NCI-H1417 treated with DMSO at 0.1 percent for 48 hours (cell line): ENCODE measurements at regions not wholly inside any gene's neighbourhood (a gene's known extent, or its start where the extent isn't known, plus 50 kb on each side); places are given as distances from the start of the nearest gene placed in this dataset.

Experiments used
- DNase-seq: peaks from one replicate; lab custom pipeline; 2025; lab: John Stamatoyannopoulos, UW

DNA sequence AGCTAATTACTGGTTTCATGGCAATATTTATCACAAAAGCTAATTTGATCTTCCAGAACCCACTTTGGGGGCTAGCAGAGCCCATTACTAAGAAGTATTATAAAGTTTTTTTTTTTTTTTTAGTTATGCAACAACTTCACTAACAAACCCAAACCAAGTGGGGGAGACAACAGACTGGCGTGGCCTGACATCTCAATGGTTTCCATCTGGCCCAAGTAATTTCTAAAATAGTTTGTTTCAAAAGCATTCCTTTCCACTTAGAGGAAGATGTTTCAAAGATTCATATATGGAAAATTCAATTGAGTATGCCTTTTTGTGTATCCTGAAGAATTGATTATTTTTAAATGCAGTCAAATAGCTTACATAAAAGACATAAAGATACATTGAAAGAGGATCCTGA lies 367.1 kb downstream of the HRH4 start:
- DNase-seq = no peak

DNA sequence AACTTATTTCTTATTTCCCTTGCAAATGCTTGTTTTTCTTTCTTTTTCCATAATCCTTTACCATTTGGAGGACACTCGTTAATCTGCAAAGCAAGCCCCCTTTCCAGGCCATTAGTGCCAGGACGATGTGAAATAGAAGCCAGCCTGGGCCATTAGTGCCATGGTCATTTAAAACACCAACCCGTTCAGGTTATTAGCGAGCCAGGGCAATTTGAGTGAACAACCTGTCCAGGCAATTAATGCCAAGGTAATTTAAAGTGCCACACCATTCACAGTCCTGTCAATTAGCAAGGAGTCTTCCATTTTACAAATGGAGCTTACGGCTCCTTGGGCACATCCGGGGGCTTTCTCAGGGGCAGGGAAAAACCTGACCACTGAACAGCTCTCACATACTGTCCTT lies 370.6 kb downstream of the HRH4 start:
- no peak for DNase-seq

DNA sequence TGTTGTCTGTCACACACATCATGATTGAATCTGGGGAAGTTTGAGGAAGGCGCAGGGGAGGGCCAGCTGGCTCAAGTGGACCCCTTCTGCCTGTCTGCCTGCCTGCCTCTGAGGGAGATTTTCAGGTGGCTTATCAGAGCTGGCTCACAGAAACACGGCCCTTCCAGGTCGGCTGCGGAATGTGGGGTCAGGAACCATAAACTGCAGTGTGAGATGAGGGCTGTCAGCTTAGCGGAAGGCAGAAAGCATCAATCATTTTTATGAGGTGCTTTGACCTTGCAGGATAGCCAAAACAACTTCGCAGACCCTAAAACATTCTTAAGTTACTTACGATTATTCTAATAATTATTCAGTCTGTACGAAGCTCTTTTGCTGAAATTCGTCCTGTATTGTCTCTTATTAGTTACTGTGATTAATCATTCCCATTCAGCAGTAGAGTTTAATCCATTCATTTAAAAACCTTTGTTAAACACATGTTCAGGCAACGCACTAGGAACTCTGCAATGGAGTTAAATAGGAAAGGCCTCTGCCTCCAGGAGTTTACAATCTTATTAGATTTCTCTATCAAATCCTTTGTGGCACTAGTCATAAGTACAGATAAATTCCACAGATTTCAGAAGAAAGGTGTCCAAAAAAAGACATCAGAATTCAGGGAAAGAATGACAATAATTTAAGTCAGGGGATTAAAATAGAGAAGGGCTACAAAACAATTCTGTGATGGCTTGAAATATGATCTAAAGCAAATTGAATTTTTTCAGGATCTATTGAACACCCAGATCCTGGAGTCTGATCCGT lies 371.6 kb downstream of the HRH4 start:
- no peak for DNase-seq

DNA sequence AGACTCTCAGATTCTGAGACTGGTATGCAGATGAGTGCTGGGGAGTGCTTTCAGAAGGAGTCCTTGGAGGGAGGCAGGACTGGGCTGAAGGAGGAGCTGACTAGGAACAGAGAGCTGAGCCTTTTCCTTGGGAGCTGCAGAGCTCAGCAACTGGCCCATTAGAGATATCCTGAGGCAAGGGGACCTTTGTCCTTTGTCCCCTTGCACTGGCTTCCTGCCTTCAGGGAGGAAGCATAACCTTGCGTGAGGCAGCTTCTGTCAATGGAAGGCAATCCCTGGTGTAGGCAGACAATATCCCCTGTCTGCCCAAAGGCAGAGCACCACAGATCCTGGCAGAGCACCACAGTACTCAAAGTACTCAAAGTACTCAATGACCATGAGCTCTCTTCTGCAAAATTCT lies 375.3 kb downstream of the HRH4 start:
- DNase-seq = no peak

DNA sequence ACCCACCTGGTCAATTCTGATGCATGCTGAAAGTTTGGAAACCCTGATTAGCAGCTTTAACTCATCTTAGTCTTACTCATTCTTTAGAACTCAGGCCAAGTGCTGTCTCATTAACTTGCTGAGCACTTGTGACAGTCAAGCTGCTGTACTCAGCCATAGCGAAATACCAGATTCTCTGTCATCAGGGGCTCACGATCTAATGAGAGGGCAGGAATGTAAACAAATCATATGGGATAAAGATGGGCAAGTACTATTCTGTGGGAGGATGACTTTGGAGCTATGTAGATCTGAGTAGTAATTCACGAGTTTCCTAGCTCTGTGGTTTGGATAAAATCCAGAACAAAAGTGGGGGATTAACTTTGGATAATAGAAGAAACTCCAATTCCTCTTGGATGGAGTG lies 376.6 kb downstream of the HRH4 start:
- no peak for DNase-seq

DNA sequence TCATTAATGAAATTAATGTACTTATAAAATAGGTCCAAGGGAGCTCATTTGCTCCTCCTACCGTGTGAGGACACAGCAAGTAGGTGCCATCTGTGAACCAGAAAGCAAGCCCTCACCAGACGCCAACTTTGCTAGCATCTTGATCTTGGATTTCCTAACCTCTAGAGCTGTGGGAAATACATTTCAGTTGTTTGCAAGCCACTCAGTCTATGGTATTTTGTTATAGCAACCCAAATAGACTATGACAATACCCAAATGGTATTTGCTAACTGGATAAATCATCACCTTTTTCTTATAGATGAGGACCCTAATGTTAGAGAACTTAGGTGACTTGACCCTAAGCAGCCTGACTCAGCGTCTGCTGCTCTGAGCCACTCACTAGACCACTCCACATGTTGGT lies 379.6 kb downstream of the HRH4 start:
- no peak for DNase-seq

DNA sequence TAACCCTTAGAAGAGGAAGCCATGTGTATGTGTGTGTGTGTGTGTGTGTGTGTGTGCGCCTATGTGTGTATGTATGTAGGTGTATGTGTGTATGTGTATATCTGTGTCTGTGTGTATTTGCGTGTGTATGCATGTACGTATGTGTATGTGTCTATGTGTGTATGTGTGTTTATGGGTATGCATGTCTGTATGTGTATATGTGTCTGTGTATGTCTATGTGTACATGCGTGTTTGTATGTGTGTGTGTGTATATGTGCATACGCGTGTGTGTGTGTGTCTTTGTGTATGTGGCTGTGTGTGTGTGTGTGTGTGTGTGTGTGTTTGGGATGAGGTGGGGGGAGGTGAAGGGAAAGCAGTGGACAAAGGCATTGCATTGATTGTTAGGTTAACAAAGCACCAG lies 380.2 kb downstream of the HRH4 start:
- no peak for DNase-seq

DNA sequence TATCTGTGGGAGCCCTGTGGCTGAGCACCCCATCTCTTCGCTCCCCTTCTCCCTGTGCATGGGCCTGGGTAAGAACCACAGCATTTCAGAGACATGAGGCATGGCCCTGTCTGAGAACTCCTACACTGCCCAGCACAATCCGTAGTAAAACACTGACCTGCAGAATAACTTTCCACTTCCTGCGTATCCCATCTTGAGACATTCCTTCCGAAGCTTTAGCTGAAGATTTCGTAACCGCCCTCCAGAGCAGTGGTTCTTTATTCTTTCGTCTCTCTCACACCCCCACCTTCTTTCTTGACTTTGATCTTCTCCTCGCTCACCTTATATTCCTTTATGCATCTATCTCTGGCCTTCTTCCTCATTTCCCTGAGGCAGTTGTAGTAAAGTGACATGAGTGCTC lies 381.1 kb downstream of the HRH4 start:
- DNase-seq = no peak

DNA sequence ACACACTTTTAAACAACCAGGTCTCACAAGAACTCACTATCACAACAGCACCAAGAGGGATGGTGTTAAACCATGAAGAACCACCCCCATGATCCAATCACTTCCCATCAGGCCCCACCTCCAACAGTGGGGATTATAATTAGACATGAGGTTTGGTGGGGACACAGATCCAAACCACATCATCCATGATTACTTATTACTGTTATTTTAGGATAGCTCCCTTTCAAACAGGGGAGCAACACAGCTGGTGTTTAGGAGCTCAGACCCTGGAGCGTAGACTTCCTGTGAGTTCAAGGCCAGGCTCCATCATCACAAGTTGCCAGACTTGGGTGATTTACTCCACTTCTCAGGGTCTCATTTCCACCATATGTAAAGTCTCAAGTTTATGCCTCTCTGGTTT lies 382.7 kb downstream of the HRH4 start:
- DNase-seq = no peak

DNA sequence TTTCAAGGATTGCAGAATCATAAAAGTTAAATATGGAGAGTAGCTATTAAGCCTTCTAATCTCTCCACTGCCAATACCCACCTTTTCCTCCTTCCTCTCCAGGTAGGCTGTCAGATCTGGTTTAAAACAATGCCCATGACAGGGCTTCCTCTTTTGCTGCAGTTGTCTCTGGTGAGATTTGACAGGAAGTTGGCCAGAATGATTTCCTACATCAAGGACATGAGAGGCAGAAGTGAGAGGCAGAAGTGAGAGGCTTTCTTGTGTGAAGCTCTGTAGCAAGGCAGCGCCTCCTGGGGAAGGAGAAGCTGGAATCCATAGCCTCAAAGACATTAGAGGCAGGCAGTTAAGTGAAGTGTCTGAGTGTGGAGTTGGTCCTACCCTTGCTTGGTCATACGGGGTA lies 385.7 kb downstream of the HRH4 start:
- no peak for DNase-seq

DNA sequence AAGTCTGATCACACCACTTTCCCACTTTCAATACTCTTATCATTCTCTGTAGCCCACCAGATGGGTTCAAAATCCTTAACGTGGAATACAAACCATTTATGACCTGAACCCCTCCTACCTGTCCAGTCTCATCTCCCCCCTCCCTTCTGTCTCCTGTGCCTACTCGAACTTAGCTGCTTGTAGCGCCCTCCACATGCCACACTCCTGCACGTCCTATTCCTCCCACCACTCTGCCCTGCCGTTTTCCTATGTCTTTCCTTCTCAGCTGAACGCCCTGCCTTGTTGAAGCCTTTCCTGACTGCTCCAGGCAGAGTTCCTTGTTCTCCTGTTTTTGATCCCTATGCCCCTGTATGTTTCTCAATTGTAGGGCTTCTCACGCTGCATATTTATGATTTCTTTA lies 390.1 kb downstream of the HRH4 start:
- DNase-seq = no peak

DNA sequence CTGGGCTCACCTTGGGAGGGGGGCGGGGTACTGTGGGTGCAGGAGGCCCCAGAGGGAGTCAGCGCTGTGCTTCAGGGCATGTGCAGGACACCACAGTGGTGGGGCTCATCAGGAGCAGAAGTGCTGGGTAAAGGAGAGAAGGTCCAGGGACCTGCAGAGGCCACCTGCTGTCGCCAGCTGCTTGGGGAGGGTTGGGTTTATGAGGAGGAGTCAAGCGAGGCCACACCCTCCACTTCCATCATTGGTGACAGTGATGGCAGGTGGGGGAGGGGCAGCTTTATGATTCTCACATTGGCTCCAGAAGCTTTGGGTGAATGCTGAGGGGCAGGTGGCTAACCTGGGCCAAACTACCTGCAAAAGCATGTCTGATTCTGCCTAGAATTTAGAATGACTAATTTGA lies 392.6 kb downstream of the HRH4 start:
- DNase-seq = no peak

DNA sequence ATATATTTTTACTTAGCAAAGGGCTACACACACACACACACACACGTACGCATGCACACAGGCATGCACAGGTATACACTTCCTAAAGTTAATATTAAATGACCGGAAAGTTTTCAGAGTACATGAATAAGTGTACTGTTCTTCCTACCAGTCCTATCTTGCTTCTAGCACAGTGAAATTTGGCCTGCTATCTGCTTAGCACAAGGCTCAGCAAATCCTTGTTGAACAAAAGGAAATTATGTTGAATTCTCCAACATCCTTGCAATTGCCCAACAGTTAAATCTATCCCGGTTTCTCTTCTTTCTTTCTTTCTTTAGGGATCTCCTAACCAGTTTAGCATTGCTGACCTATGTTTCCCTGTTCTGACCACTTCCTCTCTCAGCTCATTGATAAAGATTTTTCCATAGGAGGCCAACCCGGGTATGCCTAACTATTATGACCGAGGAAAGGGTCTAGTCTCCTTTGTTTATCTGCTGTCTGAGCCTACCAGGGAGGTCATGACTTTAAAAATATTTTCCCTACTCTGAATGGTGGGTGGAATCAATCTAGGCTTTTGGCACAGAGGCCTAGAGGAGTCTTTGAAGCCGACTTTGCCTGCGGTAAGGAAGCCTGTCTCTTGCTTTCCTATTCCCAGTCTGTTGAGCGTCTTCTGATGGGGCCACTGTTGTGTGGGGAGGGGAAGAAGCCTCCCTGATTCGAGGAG lies 400.7 kb downstream of the HRH4 start:
- no peak for DNase-seq

DNA sequence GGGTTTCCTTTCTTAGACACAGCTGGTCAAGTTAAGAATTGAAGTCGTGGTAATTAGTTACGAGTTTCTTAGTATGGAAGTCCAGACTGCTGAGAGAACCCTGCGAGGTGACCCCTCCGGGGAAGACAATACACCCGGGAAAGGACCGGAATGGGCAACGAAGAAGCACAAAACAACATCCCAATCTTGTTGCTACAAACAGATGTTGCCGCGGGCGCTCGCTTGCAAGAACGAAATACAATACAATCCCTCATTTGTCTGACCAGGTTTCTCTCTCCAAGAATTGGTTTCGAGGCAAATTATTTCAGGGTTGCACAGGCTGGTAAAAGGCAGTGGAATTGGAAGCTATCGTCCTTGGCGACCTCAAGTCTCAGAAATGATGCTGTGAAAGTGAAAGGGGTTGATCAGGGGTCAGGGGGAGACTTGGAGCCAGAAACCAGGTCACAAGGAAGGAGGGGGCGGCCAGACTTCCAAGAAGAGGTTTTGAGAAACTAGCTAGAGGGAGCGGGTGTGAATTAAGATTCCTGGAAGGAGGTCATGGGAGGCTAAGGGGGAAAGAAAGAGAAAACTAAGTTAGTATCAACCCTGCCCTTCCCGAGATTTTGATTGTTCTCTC lies 401.9 kb downstream of the HRH4 start:
- DNase-seq = no peak

DNA sequence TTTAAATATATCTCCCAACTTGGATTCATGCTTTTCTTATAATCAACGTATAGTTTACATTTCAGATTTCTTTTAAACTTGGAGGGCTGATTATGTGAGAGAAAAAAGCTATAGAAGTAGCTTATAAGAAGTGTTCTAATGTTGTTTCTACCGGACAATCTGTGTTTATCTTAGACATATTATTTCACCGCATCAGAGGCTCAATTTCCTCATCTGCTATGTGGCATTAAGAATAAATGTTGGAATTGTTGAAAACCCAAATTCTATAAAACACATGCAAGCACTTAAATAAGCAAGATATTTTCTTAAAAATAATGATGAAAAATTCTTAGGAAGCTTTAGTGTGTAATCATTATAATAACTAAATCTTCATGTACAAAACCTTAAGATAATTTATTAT lies 407.9 kb downstream of the HRH4 start:
- no peak for DNase-seq

DNA sequence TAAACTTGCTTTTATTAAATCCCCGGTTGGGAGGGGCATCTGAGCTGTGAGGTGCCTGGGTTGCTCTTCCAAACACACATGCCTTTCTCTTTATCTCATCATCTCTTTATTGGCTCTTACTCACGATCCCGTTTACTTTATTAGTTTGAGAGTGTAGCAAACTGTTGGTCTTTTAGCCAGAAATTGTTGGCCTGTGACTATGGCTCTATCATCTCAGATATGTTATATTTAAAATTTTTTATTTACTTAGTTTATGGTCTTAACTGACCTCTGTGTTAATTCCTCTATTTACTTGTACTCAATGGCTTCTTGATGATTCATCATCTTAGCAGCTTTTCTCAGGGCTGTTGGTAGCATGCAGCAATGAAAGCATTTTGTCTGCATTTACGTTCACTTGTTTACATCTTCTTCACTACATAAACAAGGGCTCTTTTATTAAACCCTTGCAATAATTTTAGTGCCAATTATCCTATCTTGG lies 408.4 kb downstream of the HRH4 start:
- no peak for DNase-seq

DNA sequence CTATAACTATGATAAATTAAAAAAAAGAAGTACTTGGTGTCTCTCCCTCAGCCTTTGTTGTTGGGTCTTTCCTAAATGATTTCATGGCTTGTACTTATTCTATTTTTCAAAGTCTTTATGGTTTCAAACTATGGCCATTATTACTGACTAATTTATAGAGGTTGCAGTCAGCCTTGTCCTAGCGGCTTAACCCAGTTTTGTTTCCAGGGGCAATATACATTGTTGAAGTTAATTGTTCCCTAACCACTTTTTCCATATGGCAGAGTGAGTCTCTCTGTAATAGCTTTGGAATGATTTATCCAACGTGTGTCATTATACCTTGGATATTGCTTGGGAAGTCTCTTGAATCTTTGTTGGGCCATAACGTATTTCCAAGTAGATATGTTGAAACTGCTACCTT lies 408.8 kb downstream of the HRH4 start:
- no peak for DNase-seq

DNA sequence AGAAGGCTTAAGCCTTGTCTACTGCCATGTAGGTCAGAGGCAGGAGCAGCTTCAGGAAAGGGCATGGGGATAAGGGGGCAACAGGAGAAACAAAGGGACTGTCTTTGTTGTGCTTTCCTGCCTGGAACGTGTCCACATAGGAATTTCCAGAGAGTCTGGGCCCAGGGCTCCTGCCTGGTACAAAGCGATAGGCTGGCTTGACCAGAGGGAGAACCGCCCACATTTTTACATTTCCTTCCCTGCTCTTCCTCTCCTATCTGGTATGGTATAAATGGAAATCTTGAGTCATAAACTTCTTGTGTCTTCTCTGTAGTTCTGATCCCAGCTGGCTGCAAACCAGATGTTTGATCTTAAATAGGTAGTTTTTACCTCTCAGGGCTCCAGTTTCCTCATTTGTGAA lies 414.8 kb downstream of the HRH4 start:
- no peak for DNase-seq

DNA sequence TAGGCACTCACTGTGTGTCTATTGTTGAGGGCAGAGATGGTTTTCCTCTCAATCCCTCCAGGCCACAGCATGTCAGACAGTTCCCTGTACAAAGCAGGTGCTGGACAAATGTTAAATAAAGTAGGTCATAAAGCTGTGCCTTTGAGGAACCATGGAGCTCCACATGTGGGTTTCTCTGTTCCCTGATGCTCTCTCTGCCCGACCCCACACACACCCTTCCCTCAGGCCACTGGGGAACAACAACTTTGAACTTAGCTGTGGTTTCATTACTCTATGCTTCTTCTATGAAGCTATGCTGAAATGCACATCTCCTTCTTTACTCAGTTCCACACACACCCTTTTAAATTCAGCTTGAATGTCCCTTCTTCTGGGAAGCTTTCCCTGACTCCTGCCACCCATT lies 415.3 kb downstream of the HRH4 start:
- DNase-seq = no peak

DNA sequence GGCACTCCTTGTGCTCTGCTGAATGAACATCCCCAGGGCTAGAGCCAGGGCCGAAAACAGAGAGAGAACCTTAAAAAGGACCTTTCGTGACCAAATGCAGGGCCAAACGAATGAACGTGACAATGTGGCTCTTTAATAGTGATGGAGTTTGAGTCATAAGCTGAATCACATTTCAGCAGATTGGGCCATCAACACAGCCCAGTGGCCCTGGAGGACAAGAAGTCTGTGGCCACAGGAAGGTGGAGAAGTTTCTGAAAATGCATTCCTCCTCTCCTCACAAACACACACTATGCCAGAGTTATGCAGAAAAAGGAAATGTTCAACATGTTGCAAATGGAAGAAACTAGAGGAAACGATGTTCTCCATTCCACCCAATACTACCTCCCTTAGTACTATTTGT lies 415.8 kb downstream of the HRH4 start:
- DNase-seq = no peak

DNA sequence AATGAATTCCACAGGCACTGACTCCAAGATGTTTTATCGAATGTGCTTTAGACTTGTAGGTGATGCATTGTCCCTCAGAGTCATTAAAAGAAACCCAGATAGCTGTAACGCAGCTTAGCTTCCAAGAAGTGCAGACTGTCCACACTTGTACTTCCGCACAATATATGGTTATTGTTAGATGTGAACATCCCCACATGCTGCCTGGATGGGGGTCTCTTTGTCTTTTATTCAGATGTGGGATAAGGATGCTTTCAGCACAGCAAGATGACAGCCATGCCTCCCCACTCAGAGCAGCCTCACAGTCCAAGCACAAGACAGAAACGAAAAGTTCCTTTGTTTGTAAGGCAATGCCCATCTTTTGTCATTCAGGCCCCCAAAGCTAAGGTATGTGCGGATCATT lies 416.6 kb downstream of the HRH4 start:
- DNase-seq = no peak

DNA sequence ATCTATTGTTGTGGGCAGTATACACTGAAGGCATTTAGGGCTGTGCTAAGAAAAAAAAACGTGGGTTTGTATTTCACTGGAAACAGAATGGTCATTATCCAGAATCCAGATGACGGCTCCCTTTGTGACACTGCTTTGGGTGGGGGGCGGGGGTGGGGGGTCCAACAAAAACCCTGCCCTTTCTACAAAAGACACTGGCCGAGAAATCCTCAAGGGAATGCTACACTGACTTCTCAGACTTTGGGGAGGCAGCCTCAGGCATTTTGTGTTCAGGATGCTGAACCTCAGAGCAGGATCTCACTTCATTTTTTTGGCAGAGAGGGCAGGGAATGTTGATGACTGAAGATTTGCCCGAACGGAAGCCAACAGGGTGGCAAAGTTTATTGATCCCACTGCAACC lies 417.1 kb downstream of the HRH4 start:
- no peak for DNase-seq

DNA sequence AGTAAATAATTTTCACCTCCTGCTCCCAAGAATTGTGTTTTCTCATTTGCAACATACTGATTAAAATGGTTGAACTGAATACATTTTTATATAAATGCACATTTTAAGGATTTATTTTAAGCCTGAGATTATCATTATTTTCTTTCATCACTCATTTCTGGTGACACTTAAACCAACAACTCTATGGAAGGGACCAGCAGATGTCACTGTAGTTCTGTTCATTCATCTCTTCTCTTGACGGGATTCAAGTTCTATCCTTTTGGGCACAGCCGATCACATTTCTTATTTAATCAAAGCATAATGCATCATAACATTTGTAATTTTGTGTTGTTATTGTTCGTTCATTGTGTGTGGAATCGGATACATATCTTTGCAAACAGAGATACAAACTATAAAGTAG lies 417.9 kb downstream of the HRH4 start:
- peak; percentile 47 for DNase-seq
